Left renal cortex interstitium (tissue), 4 donors: ENCODE measurements at regions not wholly inside any gene's neighbourhood (a gene's known extent, or its start where the extent isn't known, plus 50 kb on each side); places are given as distances from the start of the nearest gene placed in this dataset.
"Not testable (repeated sequence)": the region's sequence is repeated elsewhere in the genome, so short reads cannot be mapped to it uniquely, and the experiment has no call there.

Experiments
- DNase-seq, 4 donors: peaks; one replicate each; pipeline ENCODE4 v3.0.0-alpha.2; 2013; ENCODE audit warnings: low read depth in 4 of 4, low spot score in 2 of 4, missing footprints in 1 of 4

DNA sequence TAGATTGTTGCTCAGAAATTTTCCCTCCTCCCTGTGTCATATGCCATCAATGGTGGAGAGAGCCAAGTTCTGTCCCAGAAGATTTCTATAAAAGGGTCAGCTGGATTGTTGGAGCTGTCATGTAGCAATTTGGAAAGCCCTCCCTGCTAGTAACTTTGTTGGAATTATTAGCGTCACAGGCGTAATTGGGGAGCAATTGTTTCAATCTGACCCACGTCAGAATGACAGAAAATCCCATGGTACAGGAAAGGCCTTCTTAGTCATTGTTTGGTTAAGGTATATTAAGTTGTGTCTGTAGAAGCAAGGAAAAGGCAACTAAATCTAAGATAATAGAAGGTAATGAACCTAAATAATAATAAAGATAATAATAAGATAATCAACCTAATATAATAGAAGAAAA, 148.4 kb downstream of the PLK2 start:
- DNase-seq = no peak

DNA sequence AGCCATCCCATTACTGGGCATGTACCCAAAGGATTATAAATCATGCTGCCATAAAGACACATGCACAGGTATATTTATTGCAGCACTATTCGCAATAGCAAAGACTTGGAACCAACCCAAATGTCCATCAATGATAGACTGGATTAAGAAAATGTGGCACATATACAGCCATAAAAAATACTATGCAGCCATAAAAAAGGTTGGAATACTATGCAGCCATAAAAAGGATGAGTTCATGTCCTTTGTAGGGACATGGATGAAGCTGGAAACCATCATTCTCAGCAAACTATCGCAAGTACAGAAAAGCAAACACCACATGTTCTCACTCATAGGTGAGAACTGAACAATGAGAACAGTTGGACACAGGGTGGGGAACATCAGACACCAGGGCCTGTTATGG, 151.5 kb downstream of the PLK2 start:
- DNase-seq = not testable (repeated sequence)

DNA sequence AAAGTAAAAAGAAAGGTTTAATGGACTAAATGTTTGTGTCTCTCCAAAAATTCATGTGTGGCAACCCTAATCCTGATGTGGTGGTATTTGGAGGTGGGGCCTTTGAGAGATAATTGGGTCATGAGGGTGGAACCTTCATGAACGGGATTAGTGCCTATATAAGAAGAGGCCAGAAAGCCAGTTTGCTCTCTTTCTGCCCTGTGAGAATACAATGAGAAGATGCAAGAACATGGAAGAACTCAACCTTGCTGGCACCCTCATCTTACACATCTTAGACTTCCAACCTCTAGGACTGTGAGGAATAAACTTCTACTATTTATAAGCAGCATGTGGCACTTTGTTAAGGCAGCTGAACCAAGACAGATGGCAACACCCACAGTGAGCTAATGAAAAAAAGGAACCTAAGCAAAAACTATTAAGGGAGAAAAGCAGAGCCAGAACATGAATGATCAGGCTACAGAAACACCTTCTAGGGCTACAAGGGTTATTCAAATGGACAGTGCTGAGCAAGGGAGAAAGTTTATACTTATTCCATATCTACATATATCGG, 159.5 kb downstream of the PLK2 start:
- no peak for DNase-seq

DNA sequence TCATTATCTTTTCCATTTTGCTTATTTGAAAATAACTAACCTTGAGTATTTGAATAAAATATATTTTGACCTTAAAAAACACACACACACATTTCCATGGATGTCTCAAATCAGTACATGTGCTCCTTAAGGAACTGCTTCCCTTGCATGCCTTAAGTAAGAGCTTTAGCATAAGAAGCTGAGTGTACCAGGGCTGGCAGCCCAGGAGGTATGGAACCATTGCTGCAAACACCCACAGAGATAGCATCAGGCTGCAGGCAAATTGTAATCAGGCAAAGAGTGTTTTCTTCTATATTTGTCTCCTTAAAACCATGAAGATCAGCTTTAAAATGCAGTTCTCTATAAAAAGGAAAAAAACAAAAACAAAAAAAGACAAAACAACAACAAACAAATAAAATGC, 160.6 kb downstream of the PLK2 start:
- no peak for DNase-seq

DNA sequence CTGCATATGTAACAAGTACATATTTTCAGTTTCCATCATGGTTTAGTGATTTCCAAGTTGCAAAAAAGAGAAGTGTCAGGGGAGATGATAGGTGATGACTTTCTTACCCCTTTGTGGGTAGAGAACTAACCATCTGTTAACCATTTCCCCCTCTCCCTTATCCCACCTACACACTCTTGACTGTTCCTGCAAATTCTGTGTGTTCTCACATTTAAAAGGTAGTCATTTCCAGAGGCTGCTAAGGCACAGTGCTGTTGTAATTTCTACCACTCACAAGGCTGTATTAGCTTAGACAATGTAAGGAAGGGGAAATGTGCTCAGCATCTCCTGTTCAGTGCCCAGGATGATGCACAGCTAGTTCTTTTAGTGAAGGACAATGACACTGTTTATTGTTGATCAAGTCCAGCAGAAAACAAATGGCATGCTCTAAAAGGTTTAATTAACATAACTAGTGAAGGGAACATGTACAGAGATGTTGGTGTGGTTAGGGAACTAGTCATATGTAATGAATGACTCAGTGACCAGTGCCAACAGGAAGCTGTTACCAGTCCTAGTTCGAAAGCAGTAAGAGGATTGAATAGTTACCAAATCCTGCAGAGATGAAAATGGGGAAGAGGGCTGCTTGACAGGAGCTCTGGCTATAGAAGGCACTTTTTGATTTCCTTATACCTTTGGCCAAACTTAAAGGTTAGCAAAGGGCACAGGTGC, 165.1 kb downstream of the PLK2 start:
- no peak for DNase-seq

DNA sequence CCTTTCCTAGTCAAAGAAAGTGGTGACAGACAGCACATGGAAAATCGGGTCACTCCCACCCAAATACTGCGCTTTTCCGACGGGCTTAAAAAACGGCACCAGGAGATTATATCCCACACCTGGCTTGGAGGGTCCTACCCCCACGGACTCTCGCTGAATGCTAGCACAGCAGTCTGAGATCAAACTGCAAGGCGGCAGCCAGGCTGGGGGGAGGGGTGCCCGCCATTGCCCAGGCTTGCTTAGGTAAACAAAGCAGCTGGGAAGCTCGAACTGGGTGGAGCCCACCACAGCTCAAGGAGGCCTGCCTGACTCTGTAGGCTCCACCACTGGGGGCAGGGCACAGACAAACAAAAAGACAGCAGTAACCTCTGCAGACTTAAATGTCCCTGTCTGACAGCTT, 171.6 kb downstream of the PLK2 start:
- not testable (repeated sequence) for DNase-seq

DNA sequence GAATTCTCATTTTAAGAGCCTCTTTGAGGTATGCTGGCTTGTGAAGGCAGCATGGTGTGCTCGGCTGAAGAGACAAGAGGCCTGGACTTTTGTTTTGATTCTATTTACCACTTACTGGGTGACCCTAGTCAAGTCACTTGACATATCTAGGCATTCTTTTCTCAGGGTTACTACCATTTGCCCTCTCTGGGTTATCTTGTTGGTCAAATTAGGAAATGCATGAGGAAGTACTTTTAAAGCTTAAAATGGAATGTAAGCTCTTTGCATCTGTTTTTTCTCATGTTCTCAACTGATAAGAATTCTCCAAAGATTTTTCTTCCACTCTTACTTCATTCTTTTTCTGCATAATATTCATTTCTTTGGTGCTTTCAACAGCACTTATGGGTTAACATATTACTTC, 173.1 kb downstream of the PLK2 start:
- DNase-seq = no peak

DNA sequence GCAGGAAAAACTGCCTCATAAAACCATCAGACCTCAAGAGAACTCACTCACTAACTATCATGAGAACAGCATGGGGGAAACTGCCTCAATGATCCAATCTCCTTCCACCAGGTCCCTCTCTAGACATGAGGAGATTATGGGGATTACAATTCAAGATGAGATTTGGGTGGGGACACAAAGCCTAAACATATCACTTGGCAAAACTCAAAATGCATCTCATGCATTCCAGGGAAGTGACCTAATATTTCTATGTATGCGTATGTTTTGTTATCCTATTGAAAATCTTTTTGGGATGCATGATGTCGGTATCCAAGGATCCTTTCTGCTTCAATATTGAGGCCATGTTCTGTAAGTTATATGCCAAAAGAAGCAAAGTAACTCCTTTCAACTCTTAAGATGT, 174.0 kb downstream of the PLK2 start:
- DNase-seq = no peak

DNA sequence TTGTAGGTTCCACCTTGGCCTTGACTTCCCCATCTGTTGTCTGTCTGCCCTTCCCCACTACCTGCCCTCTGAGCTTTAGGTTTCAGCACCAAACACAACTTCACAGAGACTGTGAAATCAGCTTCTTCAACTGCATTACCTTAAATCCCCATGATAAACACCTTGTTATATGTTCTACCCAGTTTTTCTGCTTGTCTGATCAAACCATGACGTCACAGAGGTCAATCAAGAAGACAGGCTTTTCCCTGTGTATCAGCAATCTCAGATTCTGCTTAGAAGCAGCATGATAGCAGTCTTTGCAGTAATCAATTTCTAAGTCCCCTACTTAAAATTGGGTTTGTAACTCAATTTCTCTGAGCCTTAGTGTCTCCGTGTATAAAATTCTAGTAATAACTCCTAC, 175.0 kb downstream of the PLK2 start:
- no peak for DNase-seq

DNA sequence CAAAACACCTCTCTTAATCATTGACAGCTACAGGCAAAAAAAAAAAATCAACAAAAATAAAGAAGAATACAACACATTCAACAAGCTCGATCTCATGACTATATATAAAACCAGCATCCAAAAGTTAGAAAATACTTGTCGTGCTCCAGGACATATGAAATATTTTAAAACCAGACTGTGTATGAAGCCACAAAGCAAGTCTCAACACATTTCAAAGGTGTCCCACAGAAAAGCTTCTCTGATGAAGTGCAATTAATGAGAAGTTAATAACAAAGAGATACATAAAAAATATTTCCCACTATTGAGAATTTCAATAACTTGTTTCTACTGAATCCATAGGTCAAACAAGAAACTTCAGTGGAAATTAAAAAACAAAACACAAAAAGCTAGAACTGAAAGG, 178.7 kb downstream of the PLK2 start:
- DNase-seq = no peak

DNA sequence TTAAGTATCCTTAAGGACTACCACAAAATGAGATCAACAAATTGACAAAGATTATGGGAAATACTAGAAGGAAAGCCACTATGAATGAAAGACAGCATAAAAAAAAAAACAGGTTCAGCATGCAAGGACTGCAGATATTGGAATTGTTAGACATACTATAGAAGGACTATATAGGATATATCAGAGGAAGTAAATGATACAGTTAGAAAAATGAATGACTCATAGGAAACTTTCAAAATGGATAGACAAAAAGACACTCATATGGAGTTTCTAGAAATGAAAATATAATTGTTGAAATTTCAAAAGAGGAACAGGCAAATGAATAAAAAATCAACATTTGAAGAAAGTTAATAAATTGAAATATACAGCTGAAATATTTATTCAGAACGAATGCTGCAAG, 180.6 kb downstream of the PLK2 start:
- DNase-seq = no peak

DNA sequence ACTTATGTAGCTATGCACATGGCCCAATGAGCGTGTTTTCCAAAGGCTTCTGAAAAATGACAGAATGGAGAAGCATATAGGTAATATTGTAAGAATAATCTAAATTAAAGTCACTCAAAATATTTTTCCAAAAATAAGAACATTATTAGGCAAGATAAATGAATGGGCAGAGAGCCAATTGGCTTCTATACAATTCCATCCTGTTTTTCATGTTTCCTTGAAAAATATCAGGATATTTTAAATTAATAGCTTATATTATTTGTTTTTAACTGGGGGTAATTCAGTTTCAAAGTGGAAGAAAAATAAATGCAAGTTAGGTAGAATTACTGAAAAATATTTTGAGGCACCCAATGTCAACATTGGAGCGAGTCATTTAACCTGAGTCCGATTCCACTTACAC, 183.5 kb downstream of the PLK2 start:
- DNase-seq = no peak

DNA sequence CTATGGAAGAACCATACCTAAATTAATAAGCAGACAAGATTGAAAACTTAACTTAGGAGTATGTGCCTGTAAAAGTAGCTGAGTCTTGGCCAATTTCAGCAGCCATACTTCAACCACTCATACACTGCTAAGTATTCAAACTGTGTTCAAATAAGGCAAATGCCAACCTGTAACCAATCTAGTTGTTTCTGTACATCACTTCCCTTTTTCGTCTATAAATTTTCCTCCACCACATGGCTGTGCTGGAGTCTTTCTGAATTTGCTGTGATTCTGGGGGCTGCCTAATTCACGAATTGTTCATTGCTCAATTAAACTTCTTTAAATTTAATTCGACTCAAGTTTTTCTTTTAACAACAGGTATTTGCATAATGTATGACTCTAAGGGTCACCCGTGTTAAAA, 184.4 kb downstream of the PLK2 start:
- no peak for DNase-seq

DNA sequence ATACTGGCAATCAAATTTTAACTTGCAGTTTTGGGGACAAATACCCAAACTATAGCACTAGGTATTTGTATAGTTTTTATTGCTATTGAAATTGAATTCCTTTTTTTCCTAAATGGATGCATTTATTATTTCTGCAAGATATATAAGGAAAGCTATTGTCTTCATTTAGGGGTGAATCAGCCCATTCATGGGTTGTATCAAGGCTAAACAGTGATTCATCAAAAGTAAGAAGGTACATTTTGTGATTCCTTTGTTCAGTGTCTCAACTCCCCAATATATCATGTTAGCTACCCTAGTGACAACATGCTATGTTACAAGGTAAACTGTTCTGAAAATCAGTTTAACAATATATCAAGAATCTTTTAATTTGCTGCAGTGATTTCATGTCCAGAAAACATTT, 185.7 kb downstream of the PLK2 start:
- DNase-seq = no peak

DNA sequence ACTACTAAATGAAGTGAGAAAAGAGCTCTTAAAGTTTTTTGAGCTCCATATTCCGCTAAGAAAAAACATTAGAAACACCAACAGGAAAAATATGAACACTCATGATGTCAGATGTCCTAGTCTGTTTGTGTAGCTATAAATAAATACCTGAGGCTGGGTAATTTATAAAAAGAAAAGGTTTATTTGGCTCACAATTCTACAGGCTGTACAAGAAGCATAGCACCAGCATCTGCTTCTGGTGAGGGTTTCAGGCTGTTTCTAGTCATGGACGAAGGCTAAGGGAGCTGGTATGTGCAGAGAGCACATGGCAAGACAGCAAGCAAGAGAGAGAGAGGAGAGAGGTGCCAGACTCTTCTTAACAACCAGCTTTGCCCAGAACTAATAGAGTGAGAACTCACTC, 186.2 kb downstream of the PLK2 start:
- DNase-seq = no peak

DNA sequence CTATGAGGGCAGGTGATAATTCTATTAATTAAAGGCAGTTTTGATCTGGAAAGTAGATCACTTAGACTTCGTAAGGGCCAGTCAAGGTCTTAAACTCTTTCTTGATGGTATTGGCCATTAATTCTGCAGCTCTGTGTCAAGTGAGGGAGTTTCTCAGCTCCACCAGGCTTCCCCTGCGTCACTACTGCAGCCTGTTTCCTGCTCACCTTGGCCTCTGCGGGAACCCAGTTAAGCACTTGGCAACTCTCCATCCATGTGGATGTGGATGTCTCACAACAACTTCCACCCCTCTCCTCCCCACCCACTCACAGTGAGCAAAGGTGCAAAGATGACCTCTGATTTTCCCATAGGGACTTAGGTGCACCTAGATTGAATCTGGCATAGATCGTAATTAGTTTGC, 191.6 kb downstream of the PLK2 start:
- DNase-seq = no peak

DNA sequence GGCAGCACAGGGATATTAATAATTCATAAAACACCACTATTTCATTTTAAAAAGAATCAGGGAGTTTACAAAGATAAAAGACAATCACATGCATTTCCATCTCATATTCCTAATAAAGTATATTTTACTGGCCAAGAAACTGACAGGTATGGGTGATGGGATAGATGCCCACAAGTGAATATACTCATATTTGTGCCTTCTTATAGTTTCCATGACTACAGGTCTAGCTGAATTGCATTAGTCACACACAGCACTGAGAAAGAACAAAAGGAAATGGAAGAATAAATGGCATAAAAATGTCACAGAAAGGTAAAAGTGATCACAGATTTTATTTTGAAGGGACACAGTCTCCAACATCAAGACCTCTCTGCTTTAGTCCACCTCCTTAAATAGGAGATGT, 193.5 kb downstream of the PLK2 start:
- no peak for DNase-seq

DNA sequence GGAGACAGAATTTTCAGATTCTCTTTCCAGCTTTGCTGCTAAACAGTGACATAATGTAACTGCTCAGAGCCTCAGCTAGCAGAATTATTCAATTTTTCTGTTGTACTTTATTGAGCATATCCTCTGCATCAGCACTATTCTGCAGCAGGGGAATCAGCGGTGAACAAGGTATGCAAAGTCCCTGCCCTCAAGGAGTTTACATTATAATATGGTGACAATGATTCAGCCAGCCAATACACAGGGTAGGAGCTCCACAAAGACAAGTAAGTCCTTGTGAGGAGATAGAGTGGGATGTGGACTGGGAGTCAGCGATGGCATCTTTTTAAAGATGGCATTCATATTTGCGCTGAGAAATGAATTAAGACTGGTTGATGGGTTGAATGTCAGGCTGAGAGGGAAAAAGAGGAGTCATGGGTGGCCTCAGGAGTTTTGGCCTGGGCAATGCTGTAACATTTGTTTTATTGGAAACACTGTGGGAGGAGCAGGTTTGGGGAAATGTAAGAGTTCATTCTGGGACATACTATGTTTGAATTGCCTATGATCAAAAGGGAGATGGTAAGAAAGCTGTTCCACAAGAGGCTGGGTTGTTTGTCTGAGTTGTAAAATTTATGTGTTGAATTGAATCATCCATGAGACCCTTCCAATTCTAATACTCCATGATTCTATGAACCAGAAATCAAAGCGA, 194.5 kb downstream of the PLK2 start:
- DNase-seq = no peak

DNA sequence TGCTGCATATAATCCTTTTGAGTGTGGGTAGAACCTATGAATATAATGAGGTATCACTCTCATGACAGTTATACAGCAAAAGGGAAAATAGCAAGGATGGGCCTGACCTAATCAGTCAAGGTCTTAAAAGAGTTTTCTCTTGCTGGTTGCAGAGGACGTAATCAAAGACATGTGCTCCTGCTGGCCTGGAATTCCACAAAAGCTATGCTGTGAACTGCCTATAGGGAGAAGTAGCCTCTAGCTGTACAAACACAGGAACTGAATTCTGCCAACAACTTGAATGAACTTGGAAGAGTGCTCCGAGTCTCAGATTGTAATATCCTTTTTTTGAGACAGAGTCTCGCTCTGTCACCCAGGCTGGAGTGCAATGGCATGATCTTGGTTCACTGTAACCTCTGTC, 195.6 kb downstream of the PLK2 start:
- no peak for DNase-seq

DNA sequence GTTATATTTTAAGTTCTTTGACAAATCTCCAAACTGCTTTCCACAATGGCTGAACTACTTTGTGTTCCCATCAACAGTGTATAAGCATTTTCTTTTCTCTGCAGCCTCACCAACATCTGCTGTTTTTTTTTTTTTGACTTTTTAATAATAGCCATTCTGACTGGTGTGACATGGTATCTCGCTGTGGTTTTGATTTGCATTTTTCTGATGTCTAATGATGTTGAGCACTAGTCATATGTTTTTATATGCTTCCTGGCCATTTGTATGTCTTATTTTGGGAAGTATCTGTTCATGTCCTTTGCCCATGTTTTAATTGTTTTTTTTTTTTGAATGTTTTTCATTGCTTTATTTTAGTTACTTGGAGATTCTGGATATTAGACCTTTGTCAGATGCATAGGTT, 196.6 kb downstream of the PLK2 start:
- no peak for DNase-seq

DNA sequence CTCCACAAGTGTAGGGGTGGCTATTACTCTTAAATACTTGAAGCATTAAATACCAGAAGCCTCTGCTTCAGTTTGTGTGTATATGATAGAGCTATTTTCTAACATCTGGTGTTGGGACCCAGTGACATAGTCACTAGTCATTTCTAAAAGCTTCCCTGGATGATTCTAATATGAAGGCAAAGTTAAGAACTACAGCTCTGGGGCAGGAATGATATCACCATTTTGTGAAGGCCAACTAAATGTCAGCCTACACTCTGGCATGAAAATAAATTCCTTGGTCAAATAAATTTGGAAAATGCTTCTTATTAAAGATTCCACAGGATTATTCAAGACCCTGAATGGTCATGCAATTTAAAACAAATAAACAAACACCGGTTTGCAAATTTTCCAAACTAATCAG, 197.7 kb downstream of the PLK2 start:
- no peak for DNase-seq

DNA sequence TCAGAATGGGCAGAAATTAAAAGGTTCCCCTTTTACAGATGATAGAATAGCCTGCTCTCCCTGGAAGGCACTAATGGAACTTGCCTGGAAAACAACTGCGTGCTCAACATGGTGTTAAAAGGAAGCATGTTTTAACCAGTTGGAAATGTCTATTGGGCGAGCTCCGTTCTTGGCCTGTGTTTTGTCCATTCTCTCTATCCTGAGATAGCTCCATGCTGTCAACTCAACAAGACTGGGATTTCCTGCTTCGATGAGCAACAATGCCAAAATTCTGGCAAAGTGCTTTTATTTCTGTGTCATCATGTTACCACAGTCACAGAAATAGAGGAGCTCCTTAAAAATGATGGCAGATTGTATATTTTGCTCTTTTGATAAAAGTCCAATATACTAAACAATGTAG, 198.3 kb downstream of the PLK2 start:
- no peak for DNase-seq
